GM12878 (cell line): ENCODE measurements at regions not wholly inside any gene's neighbourhood (a gene's known extent, or its start where the extent isn't known, plus 50 kb on each side); places are given as distances from the start of the nearest gene placed in this dataset.

ENCODE experiments used
- BRCA1 ChIP-seq: IDR thresholded peaks from 2 replicates; pipeline ENCODE4 v1.6.1; 2011; ENCODE audit warnings: low read depth, low read length, improper control_type of control experiment
- CBFB ChIP-seq: IDR thresholded peaks from 2 replicates; pipeline ENCODE4 v1.6.1; 2016; ENCODE audit warnings: antibody characterized with exemption, low read depth
- CBX3 ChIP-seq: fragments of 200-600 bp; sonication (generic); IDR thresholded peaks from 2 replicates; pipeline ENCODE4 v1.6.1; 2016; ENCODE audit warnings: low read depth, borderline replicate concordance
- CBX5 ChIP-seq: sonication (generic); IDR thresholded peaks from 2 replicates; pipeline ENCODE4 v1.6.1; 2016; ENCODE audit warnings: low read depth, moderate library complexity, mild to moderate bottlenecking, inconsistent platforms
- FOS ChIP-seq: IDR thresholded peaks from 3 replicates; pipeline ENCODE4 v1.6.1; 2011; ENCODE audit warnings: borderline replicate concordance; ENCODE audit not compliant: insufficient read length; ENCODE audit errors: extremely low read depth
- JUNB ChIP-seq: IDR thresholded peaks from 2 replicates; pipeline ENCODE4 v1.6.1; 2016; ENCODE audit warnings: antibody characterized with exemption, mild to moderate bottlenecking
- KLF5 ChIP-seq: fragments of 450-650 bp; IDR thresholded peaks from 2 replicates; pipeline ENCODE4 v1.6.1; 2014; ENCODE audit warnings: mild to moderate bottlenecking; ENCODE audit not compliant: partially characterized antibody
- NR2F1 ChIP-seq: fragments of 450-650 bp; conservative IDR thresholded peaks from 2 replicates; pipeline ENCODE4 v1.6.1; 2017; ENCODE audit warnings: mild to moderate bottlenecking
- RAD51 ChIP-seq: fragments of 450-650 bp; IDR thresholded peaks from 2 replicates; pipeline ENCODE4 v1.6.1; 2016; ENCODE audit warnings: moderate library complexity, mild to moderate bottlenecking, inconsistent platforms
- RBBP5 ChIP-seq: fragments of 200-600 bp; sonication (generic); conservative IDR thresholded peaks from 2 replicates; pipeline ENCODE4 v1.6.1; 2016
- SMAD5 ChIP-seq: IDR thresholded peaks from 2 replicates; pipeline ENCODE4 v1.6.1; 2016; ENCODE audit warnings: antibody characterized with exemption, low read depth
- TARDBP ChIP-seq: IDR thresholded peaks from 2 replicates; pipeline ENCODE4 v1.6.1; 2016; ENCODE audit warnings: borderline replicate concordance
- ZNF24 ChIP-seq: fragments of 450-650 bp; IDR thresholded peaks from 2 replicates; pipeline ENCODE4 v1.6.1; 2017; ENCODE audit warnings: antibody characterized with exemption, mild to moderate bottlenecking
- ZNF622 ChIP-seq: fragments of 450-650 bp; IDR thresholded peaks from 2 replicates; pipeline ENCODE4 v1.6.1; 2017; ENCODE audit warnings: mild to moderate bottlenecking, inconsistent platforms
- ZSCAN29 ChIP-seq: fragments of 450-650 bp; IDR thresholded peaks from 2 replicates; pipeline ENCODE4 v1.6.1; 2017; ENCODE audit warnings: mild to moderate bottlenecking, moderate library complexity
- TF ChIP-seq, protein P1 (sequence below), 3 experiments: IDR thresholded peaks in 2 of 3; conservative IDR thresholded peaks in 1 of 3; 2 replicates each; pipeline ENCODE4 v1.5.1; 2011; ENCODE audit warnings: low read depth in 3 of 3, low read length in 3 of 3, mild to moderate bottlenecking in 3 of 3, control low read depth in 2 of 3, moderate library complexity in 2 of 3, inconsistent platforms in 1 of 3, mixed read lengths in 1 of 3; ENCODE audit not compliant: control insufficient read depth in 2 of 3, insufficient read depth in 1 of 3; ENCODE audit errors: extremely low read depth in 1 of 3
- TF ChIP-seq, protein P2 (sequence below): fragments of 450-650 bp; formaldehyde crosslinking; IDR thresholded peaks from 2 replicates; pipeline ENCODE4 v1.4.0; 2022; ENCODE audit warnings: mild to moderate bottlenecking, moderate library complexity
- TF ChIP-seq, protein P3 (sequence below): fragments of 450-650 bp; IDR thresholded peaks from 2 replicates; pipeline ENCODE4 v1.6.1; 2018; ENCODE audit warnings: borderline replicate concordance, mild to moderate bottlenecking; ENCODE audit not compliant: partially characterized antibody
- TF ChIP-seq, protein P4 (sequence below): IDR thresholded peaks from 2 replicates; pipeline ENCODE4 v1.6.1; 2011; ENCODE audit warnings: low read depth, low read length, improper control_type of control experiment, borderline replicate concordance
- TF ChIP-seq, protein P5 (sequence below): fragments of 450-650 bp; IDR thresholded peaks from 2 replicates; pipeline ENCODE4 v1.6.1; 2017; ENCODE audit warnings: mild to moderate bottlenecking, moderate library complexity

DNA sequence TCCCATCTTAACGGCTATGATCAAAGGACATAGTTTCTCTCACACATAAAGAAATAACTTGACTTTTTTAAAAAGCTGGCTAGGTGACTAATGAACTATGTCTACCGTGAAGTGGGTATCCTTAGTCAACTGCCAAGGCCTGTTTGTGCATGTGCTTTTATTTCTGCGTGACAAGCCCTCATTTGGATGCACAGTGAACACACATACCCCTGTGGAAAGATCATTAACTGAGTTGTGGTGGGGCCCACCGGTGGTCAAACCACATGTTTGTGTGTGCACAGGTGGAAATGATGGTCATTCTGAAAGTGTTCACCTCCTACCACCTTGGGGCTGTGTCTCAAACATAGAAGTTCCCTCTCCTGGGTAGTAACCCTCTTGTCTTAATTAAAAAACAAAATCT lies 256.1 kb upstream of the SALL1 start (continued):
- TF ChIP-seq ZNF622, result no peak
- TF ChIP-seq ZSCAN29, result no peak
- TF ChIP-seq, protein P1, sequence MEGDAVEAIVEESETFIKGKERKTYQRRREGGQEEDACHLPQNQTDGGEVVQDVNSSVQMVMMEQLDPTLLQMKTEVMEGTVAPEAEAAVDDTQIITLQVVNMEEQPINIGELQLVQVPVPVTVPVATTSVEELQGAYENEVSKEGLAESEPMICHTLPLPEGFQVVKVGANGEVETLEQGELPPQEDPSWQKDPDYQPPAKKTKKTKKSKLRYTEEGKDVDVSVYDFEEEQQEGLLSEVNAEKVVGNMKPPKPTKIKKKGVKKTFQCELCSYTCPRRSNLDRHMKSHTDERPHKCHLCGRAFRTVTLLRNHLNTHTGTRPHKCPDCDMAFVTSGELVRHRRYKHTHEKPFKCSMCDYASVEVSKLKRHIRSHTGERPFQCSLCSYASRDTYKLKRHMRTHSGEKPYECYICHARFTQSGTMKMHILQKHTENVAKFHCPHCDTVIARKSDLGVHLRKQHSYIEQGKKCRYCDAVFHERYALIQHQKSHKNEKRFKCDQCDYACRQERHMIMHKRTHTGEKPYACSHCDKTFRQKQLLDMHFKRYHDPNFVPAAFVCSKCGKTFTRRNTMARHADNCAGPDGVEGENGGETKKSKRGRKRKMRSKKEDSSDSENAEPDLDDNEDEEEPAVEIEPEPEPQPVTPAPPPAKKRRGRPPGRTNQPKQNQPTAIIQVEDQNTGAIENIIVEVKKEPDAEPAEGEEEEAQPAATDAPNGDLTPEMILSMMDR (IDR thresholded peaks at IDR 0.05 in 2 of 3, conservative IDR thresholded peaks at IDR 0.05 in 1 of 3; ENCODE audit: control insufficient read depth in 2 of 3, extremely low read depth in 1 of 3, insufficient read depth in 1 of 3, low read depth in 3 of 3, low read length in 3 of 3), result no peak
- TF ChIP-seq TARDBP, result no peak
- no peak for TF ChIP-seq RBBP5
- TF ChIP-seq, protein P2, sequence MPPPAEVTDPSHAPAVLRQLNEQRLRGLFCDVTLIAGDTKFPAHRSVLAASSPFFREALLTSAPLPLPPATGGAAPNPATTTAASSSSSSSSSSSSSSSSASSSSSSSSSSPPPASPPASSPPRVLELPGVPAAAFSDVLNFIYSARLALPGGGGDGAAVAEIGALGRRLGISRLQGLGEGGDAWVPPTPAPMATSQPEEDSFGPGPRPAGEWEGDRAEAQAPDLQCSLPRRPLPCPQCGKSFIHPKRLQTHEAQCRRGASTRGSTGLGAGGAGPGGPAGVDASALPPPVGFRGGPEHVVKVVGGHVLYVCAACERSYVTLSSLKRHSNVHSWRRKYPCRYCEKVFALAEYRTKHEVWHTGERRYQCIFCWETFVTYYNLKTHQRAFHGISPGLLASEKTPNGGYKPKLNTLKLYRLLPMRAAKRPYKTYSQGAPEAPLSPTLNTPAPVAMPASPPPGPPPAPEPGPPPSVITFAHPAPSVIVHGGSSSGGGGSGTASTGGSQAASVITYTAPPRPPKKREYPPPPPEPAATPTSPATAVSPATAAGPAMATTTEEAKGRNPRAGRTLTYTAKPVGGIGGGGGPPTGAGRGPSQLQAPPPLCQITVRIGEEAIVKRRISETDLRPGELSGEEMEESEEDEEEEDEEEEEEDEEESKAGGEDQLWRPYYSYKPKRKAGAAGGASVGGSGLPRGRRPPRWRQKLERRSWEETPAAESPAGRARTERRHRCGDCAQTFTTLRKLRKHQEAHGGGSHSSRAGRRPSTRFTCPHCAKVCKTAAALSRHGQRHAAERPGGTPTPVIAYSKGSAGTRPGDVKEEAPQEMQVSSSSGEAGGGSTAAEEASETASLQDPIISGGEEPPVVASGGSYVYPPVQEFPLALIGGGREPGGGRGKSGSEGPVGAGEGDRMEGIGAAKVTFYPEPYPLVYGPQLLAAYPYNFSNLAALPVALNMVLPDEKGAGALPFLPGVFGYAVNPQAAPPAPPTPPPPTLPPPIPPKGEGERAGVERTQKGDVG, result no peak
- no peak for TF ChIP-seq KLF5
- TF ChIP-seq, protein P3, sequence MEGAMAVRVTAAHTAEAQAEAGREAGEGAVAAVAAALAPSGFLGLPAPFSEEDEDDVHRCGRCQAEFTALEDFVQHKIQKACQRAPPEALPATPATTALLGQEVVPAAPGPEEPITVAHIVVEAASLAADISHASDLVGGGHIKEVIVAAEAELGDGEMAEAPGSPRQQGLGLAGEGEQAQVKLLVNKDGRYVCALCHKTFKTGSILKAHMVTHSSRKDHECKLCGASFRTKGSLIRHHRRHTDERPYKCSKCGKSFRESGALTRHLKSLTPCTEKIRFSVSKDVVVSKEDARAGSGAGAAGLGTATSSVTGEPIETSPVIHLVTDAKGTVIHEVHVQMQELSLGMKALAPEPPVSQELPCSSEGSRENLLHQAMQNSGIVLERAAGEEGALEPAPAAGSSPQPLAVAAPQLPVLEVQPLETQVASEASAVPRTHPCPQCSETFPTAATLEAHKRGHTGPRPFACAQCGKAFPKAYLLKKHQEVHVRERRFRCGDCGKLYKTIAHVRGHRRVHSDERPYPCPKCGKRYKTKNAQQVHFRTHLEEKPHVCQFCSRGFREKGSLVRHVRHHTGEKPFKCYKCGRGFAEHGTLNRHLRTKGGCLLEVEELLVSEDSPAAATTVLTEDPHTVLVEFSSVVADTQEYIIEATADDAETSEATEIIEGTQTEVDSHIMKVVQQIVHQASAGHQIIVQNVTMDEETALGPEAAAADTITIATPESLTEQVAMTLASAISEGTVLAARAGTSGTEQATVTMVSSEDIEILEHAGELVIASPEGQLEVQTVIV, result no peak
- TF ChIP-seq, protein P4, sequence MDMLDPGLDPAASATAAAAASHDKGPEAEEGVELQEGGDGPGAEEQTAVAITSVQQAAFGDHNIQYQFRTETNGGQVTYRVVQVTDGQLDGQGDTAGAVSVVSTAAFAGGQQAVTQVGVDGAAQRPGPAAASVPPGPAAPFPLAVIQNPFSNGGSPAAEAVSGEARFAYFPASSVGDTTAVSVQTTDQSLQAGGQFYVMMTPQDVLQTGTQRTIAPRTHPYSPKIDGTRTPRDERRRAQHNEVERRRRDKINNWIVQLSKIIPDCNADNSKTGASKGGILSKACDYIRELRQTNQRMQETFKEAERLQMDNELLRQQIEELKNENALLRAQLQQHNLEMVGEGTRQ, result no peak
- TF ChIP-seq ZNF24, result no peak
- no peak for TF ChIP-seq CBX5
- no peak for TF ChIP-seq BRCA1
- no peak for TF ChIP-seq CBX3
- TF ChIP-seq CBFB, result no peak
- TF ChIP-seq, protein P5, sequence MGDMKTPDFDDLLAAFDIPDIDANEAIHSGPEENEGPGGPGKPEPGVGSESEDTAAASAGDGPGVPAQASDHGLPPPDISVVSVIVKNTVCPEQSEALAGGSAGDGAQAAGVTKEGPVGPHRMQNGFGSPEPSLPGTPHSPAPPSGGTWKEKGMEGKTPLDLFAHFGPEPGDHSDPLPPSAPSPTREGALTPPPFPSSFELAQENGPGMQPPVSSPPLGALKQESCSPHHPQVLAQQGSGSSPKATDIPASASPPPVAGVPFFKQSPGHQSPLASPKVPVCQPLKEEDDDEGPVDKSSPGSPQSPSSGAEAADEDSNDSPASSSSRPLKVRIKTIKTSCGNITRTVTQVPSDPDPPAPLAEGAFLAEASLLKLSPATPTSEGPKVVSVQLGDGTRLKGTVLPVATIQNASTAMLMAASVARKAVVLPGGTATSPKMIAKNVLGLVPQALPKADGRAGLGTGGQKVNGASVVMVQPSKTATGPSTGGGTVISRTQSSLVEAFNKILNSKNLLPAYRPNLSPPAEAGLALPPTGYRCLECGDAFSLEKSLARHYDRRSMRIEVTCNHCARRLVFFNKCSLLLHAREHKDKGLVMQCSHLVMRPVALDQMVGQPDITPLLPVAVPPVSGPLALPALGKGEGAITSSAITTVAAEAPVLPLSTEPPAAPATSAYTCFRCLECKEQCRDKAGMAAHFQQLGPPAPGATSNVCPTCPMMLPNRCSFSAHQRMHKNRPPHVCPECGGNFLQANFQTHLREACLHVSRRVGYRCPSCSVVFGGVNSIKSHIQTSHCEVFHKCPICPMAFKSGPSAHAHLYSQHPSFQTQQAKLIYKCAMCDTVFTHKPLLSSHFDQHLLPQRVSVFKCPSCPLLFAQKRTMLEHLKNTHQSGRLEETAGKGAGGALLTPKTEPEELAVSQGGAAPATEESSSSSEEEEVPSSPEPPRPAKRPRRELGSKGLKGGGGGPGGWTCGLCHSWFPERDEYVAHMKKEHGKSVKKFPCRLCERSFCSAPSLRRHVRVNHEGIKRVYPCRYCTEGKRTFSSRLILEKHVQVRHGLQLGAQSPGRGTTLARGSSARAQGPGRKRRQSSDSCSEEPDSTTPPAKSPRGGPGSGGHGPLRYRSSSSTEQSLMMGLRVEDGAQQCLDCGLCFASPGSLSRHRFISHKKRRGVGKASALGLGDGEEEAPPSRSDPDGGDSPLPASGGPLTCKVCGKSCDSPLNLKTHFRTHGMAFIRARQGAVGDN, result 0 out of 2 replicates have a peak, but pooled peaks have one; percentile 12
- TF ChIP-seq JUNB, result no peak
- no peak for TF ChIP-seq FOS
- TF ChIP-seq SMAD5, result no peak
- no peak for TF ChIP-seq RAD51
- 0 out of 2 replicates have a peak, but pooled peaks have one; percentile 34 for TF ChIP-seq NR2F1
